GM12801 (cell line): ENCODE measurements at regions not wholly inside any gene's neighbourhood (a gene's known extent, or its start where the extent isn't known, plus 50 kb on each side); places are given as distances from the start of the nearest gene placed in this dataset.

Experiments
- TF ChIP-seq, protein P1 (sequence below): IDR thresholded peaks from one replicate; pipeline ENCODE4 v1.5.1; 2011; ENCODE audit warnings: control low read depth; ENCODE audit not compliant: insufficient read length; ENCODE audit errors: extremely low read depth

GRCh38 chr9:30329431-30329830 is 2055.0 kb upstream of the ACO1 start:
- TF ChIP-seq, protein P1, sequence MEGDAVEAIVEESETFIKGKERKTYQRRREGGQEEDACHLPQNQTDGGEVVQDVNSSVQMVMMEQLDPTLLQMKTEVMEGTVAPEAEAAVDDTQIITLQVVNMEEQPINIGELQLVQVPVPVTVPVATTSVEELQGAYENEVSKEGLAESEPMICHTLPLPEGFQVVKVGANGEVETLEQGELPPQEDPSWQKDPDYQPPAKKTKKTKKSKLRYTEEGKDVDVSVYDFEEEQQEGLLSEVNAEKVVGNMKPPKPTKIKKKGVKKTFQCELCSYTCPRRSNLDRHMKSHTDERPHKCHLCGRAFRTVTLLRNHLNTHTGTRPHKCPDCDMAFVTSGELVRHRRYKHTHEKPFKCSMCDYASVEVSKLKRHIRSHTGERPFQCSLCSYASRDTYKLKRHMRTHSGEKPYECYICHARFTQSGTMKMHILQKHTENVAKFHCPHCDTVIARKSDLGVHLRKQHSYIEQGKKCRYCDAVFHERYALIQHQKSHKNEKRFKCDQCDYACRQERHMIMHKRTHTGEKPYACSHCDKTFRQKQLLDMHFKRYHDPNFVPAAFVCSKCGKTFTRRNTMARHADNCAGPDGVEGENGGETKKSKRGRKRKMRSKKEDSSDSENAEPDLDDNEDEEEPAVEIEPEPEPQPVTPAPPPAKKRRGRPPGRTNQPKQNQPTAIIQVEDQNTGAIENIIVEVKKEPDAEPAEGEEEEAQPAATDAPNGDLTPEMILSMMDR: no peak

- TF ChIP-seq, protein P1: no peak
Observed at GRCh38 chr9:30348904-30349303, 2035.5 kb upstream of the ACO1 start.

DNA sequence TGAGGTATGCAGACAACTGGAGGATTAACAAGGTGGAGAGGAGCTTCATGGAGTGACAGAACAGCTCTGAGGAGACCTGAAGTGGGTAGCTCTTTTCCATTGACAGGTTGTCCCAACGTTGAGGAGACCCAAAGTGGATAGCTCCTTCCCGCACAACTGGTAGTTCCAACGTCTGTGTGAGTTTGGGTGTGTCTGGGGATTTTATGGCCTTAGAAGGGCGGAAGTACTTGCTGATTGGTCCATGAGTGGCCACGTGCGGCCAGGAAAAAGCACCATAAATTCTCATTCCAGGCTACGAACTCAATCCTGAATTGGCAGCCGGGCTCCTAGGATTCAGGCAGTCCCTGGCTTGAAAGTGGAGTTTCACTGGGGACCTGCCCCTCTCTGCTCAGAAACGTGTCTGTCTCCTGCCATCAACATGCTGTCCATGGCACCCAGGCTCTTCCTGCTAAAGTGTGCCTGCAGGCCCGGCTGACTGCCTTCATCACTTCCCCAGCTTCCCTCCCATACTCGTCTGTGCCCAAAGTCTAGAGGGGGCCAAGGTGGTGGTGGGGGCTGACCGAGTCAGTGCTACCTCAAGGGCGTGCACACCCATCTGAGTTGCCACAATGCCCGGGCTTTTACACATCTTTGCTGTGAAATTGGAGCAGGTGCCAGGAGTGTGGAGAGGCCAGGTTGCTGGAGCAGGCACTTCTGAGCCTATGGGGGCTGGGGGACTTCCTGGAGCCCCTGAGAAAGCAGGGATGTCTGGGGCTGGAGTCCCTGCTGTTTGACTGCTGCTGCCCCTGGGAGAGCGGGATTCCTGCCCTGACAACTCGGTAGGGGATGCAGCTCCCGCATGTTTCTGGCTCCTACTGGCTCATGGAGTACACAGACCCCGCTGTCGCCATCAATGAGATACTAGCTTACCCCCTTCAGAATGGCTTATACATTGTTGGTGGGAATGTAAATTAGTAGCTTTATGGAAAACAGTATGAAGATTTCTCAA is 2034.6 kb upstream of the ACO1 start:
- TF ChIP-seq, protein P1: no peak

GRCh38 chr9:30356221-30356620 is 2028.2 kb upstream of the ACO1 start:
- TF ChIP-seq, protein P1: no peak

- TF ChIP-seq, protein P1: no peak
Observed at GRCh38 chr9:30362373-30362772, 2022.1 kb upstream of the ACO1 start.

GRCh38 chr9:30382271-30382670 is 2002.2 kb upstream of the ACO1 start:
- TF ChIP-seq, protein P1: no peak

GRCh38 chr9:30410273-30410672 is 1974.2 kb upstream of the ACO1 start:
- TF ChIP-seq, protein P1: no peak
